ENCODE measurements at regions not wholly inside any gene's neighbourhood (a gene's known extent, or its start where the extent isn't known, plus 50 kb on each side); places are given as distances from the start of the nearest gene placed in this dataset.
A peak's percentile ranks its signal among the peaks of the same experiment; 100 is the strongest.

GRCh38 chr21:16287046-16287445 lies 557.3 kb downstream of the USP25 start:
- Histone ChIP-seq H3K27ac (ENCODE audit: low read depth, low read length) (no peak overlapping the region), H3K27me3 (ENCODE audit: insufficient read depth, low read length) (no peaks in the 10 kb centered on the region), H3K79me2 (ENCODE audit: insufficient read depth, low read length) (no peaks in the 10 kb centered on the region), H2AFZ (ENCODE audit: low read length) (no peak overlapping the region), H3K4me2 (ENCODE audit: insufficient read depth, low read length) (no peak overlapping the region), H3K4me1 (ENCODE audit: insufficient read depth, low read length) (no peaks in the 10 kb centered on the region), H3K9me3 (ENCODE audit: low read depth, low read length) (no peaks in the 10 kb centered on the region), H3K36me3 (ENCODE audit: insufficient read depth, low read length) (no peaks in the 10 kb centered on the region), H4K20me1 (ENCODE audit: insufficient read depth, low read length) (no peaks in the 10 kb centered on the region), H3K4me3 (ENCODE audit: insufficient read depth, low read length) (no peak overlapping the region)
- no peak for TF ChIP-seq CTCF (IDR thresholded peaks at IDR 0.05; ENCODE audit: extremely low read depth, low read depth, low read length)
- no peak for DNase-seq (ENCODE audit: insufficient read length, low spot score, missing footprints)

- Histone ChIP-seq H3K4me3 (ENCODE audit: insufficient read depth, low read length) (no peak overlapping the region), H3K9me3 (ENCODE audit: low read depth, low read length) (no peaks in the 10 kb centered on the region), H3K4me1 (ENCODE audit: insufficient read depth, low read length) (no peaks in the 10 kb centered on the region), H3K36me3 (ENCODE audit: insufficient read depth, low read length) (no peaks in the 10 kb centered on the region), H3K4me2 (ENCODE audit: insufficient read depth, low read length) (no peak overlapping the region), H3K27me3 (ENCODE audit: insufficient read depth, low read length) (no peaks in the 10 kb centered on the region), H3K79me2 (ENCODE audit: insufficient read depth, low read length) (no peaks in the 10 kb centered on the region), H3K27ac (ENCODE audit: low read depth, low read length) (no peak overlapping the region), H2AFZ (ENCODE audit: low read length) (no peak overlapping the region), H4K20me1 (ENCODE audit: insufficient read depth, low read length) (no peaks in the 10 kb centered on the region)
- TF ChIP-seq CTCF (IDR thresholded peaks at IDR 0.05; ENCODE audit: extremely low read depth, low read depth, low read length): no peak
- no peak for DNase-seq (ENCODE audit: insufficient read length, low spot score, missing footprints)
These were observed 561.5 kb downstream of the USP25 start for GRCh38 chr21:16291296-16291695.

- Histone ChIP-seq H3K36me3 (ENCODE audit: insufficient read depth, low read length) (no peaks in the 10 kb centered on the region), H2AFZ (ENCODE audit: low read length) (no peak overlapping the region), H3K9me3 (ENCODE audit: low read depth, low read length) (no peaks in the 10 kb centered on the region), H3K4me3 (ENCODE audit: insufficient read depth, low read length) (no peak overlapping the region), H4K20me1 (ENCODE audit: insufficient read depth, low read length) (no peaks in the 10 kb centered on the region), H3K27me3 (ENCODE audit: insufficient read depth, low read length) (no peaks in the 10 kb centered on the region), H3K27ac (ENCODE audit: low read depth, low read length) (no peak overlapping the region), H3K79me2 (ENCODE audit: insufficient read depth, low read length) (no peaks in the 10 kb centered on the region), H3K4me1 (ENCODE audit: insufficient read depth, low read length) (no peaks in the 10 kb centered on the region), H3K4me2 (ENCODE audit: insufficient read depth, low read length) (no peak overlapping the region)
- no peak for DNase-seq (ENCODE audit: insufficient read length, low spot score, missing footprints)
- TF ChIP-seq CTCF (IDR thresholded peaks at IDR 0.05; ENCODE audit: extremely low read depth, low read depth, low read length): no peak
These were observed 564.3 kb downstream of the USP25 start for GRCh38 chr21:16294128-16294527.

- Histone ChIP-seq H2AFZ (ENCODE audit: low read length) (peak overlapping the region; percentile 86), H3K79me2 (ENCODE audit: insufficient read depth, low read length) (peaks cover 6% of the 10 kb centered on the region), H3K36me3 (ENCODE audit: insufficient read depth, low read length) (no peaks in the 10 kb centered on the region), H3K27ac (ENCODE audit: low read depth, low read length) (peak overlapping the region; percentile 72), H3K4me3 (ENCODE audit: insufficient read depth, low read length) (no peak overlapping the region), H3K9me3 (ENCODE audit: low read depth, low read length) (no peaks in the 10 kb centered on the region), H3K4me1 (ENCODE audit: insufficient read depth, low read length) (peaks cover 11% of the 10 kb centered on the region), H4K20me1 (ENCODE audit: insufficient read depth, low read length) (no peaks in the 10 kb centered on the region), H3K4me2 (ENCODE audit: insufficient read depth, low read length) (peak overlapping the region; percentile 40), H3K27me3 (ENCODE audit: insufficient read depth, low read length) (no peaks in the 10 kb centered on the region)
- TF ChIP-seq CTCF (IDR thresholded peaks at IDR 0.05; ENCODE audit: extremely low read depth, low read depth, low read length): no peak
- DNase-seq (ENCODE audit: insufficient read length, low spot score, missing footprints): peak; percentile 83
These were observed 573.1 kb downstream of the USP25 start for GRCh38 chr21:16302851-16303282.
